ENCODE measurements at regions not wholly inside any gene's neighbourhood (a gene's known extent, or its start where the extent isn't known, plus 50 kb on each side); places are given as distances from the start of the nearest gene placed in this dataset.

GRCh38 chrX:95145848-95146490 is 1472.0 kb downstream of the FAM133A start:
- Histone ChIP-seq H3K79me2 (ENCODE audit: insufficient read depth, low read length) (no peaks in the 10 kb centered on the region), H3K4me2 (ENCODE audit: low read depth, low read length, poor library complexity, severe bottlenecking) (no peak overlapping the region), H3K36me3 (ENCODE audit: insufficient read depth, low read length) (no peaks in the 10 kb centered on the region), H4K20me1 (ENCODE audit: insufficient read depth, low read length, poor library complexity, severe bottlenecking) (no peaks in the 10 kb centered on the region), H3F3A (ENCODE audit: low read depth) (no peaks in the 10 kb centered on the region), H3K9ac (ENCODE audit: low read depth, low read length, poor library complexity, severe bottlenecking) (no peak overlapping the region), H3K27me3 (ENCODE audit: insufficient read depth, low read length, poor library complexity, severe bottlenecking) (no peaks in the 10 kb centered on the region), H2AFZ (ENCODE audit: low read length) (no peak overlapping the region), H3K4me3 (ENCODE audit: low read length, poor library complexity, severe bottlenecking) (no peak overlapping the region), H3K9me2 (replicated peaks; ENCODE audit: low read depth, low read length) (no peaks in the 10 kb centered on the region), H3K4me1 (ENCODE audit: insufficient read depth, low read length, poor library complexity, severe bottlenecking) (no peaks in the 10 kb centered on the region), H3K9me3 (ENCODE audit: insufficient read depth, low read depth, low read length) (no peaks in the 10 kb centered on the region)
- no peak for TF ChIP-seq EZH2phosphoT487 (IDR thresholded peaks at IDR 0.05; ENCODE audit: borderline replicate concordance)
- TF ChIP-seq, protein P1, sequence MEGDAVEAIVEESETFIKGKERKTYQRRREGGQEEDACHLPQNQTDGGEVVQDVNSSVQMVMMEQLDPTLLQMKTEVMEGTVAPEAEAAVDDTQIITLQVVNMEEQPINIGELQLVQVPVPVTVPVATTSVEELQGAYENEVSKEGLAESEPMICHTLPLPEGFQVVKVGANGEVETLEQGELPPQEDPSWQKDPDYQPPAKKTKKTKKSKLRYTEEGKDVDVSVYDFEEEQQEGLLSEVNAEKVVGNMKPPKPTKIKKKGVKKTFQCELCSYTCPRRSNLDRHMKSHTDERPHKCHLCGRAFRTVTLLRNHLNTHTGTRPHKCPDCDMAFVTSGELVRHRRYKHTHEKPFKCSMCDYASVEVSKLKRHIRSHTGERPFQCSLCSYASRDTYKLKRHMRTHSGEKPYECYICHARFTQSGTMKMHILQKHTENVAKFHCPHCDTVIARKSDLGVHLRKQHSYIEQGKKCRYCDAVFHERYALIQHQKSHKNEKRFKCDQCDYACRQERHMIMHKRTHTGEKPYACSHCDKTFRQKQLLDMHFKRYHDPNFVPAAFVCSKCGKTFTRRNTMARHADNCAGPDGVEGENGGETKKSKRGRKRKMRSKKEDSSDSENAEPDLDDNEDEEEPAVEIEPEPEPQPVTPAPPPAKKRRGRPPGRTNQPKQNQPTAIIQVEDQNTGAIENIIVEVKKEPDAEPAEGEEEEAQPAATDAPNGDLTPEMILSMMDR (conservative IDR thresholded peaks at IDR 0.05; ENCODE audit: low read length), result no peak

GRCh38 chrX:95152810-95153209 is 1478.8 kb downstream of the FAM133A start:
- Histone ChIP-seq H2AFZ (ENCODE audit: low read length) (no peak overlapping the region), H3F3A (ENCODE audit: low read depth) (no peaks in the 10 kb centered on the region), H4K20me1 (ENCODE audit: insufficient read depth, low read length, poor library complexity, severe bottlenecking) (no peaks in the 10 kb centered on the region), H3K9me3 (ENCODE audit: insufficient read depth, low read depth, low read length) (no peaks in the 10 kb centered on the region), H3K4me2 (ENCODE audit: low read depth, low read length, poor library complexity, severe bottlenecking) (no peak overlapping the region), H3K79me2 (ENCODE audit: insufficient read depth, low read length) (no peaks in the 10 kb centered on the region), H3K9me2 (replicated peaks; ENCODE audit: low read depth, low read length) (no peaks in the 10 kb centered on the region), H3K4me1 (ENCODE audit: insufficient read depth, low read length, poor library complexity, severe bottlenecking) (no peaks in the 10 kb centered on the region), H3K9ac (ENCODE audit: low read depth, low read length, poor library complexity, severe bottlenecking) (no peak overlapping the region), H3K4me3 (ENCODE audit: low read length, poor library complexity, severe bottlenecking) (no peak overlapping the region), H3K36me3 (ENCODE audit: insufficient read depth, low read length) (no peaks in the 10 kb centered on the region), H3K27me3 (ENCODE audit: insufficient read depth, low read length, poor library complexity, severe bottlenecking) (no peaks in the 10 kb centered on the region)
- TF ChIP-seq EZH2phosphoT487 (IDR thresholded peaks at IDR 0.05; ENCODE audit: borderline replicate concordance), result no peak
- TF ChIP-seq, protein P1 (conservative IDR thresholded peaks at IDR 0.05; ENCODE audit: low read length), result no peak

GRCh38 chrX:95156566-95156965 is 1482.6 kb downstream of the FAM133A start:
- no peaks in the 10 kb centered on the region for H3K9me2 ChIP-seq (replicated peaks; ENCODE audit: low read depth, low read length)
- H3K79me2 ChIP-seq (ENCODE audit: insufficient read depth, low read length), result no peaks in the 10 kb centered on the region
- no peak for TF ChIP-seq EZH2phosphoT487 (IDR thresholded peaks at IDR 0.05; ENCODE audit: borderline replicate concordance)
- TF ChIP-seq, protein P1 (conservative IDR thresholded peaks at IDR 0.05; ENCODE audit: low read length), result no peak
- H3K4me3 ChIP-seq (ENCODE audit: low read length, poor library complexity, severe bottlenecking), result no peak overlapping the region
- no peak overlapping the region for H3K4me2 ChIP-seq (ENCODE audit: low read depth, low read length, poor library complexity, severe bottlenecking)
- H3K4me1 ChIP-seq (ENCODE audit: insufficient read depth, low read length, poor library complexity, severe bottlenecking), result no peaks in the 10 kb centered on the region
- H3K9me3 ChIP-seq (ENCODE audit: insufficient read depth, low read depth, low read length), result no peaks in the 10 kb centered on the region
- H3K36me3 ChIP-seq (ENCODE audit: insufficient read depth, low read length), result no peaks in the 10 kb centered on the region
- no peak overlapping the region for H2AFZ ChIP-seq (ENCODE audit: low read length)
- no peaks in the 10 kb centered on the region for H4K20me1 ChIP-seq (ENCODE audit: insufficient read depth, low read length, poor library complexity, severe bottlenecking)
- no peaks in the 10 kb centered on the region for H3F3A ChIP-seq (ENCODE audit: low read depth)
- H3K27me3 ChIP-seq (ENCODE audit: insufficient read depth, low read length, poor library complexity, severe bottlenecking), result no peaks in the 10 kb centered on the region
- no peak overlapping the region for H3K9ac ChIP-seq (ENCODE audit: low read depth, low read length, poor library complexity, severe bottlenecking)

Measured in Loucy (cell line).